ENCODE measurements at regions not wholly inside any gene's neighbourhood (a gene's known extent, or its start where the extent isn't known, plus 50 kb on each side); places are given as distances from the start of the nearest gene placed in this dataset.

DNA sequence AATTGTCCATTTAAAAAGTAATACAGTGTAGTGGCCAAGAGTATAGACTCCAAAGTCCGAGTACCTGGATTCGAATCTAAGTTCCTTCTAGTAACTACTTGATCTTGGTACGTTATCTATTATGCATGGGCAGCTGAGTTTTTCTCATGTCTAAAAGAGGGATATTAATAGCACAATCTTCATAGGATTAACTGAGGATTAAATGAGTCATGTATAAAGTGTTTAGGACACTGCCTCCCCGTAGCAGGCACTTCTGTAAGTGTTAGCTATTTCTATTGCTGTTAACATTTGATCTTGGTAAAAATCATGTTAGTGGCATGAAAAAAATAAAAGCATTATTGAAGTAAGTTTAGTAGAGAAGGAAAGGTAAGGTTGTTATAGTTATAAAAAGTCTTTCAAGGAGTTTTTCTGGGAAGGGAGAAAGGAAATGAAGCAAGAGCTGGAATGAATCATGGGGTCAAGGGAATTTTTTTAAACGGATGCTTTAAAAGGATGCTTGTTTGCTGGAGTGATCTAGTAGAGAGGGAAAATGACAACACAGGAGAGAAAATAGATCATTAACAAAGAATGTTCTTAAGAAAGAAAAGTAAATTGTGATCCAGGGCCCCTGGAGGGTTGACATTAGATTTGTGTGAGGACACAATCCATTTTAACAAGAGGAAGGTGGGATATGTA is 502.2 kb upstream of the USP15 start:
- no peak for DNase-seq (ENCODE audit: low read depth, low spot score)

GRCh38 chr12:61758661-61759060 is 501.5 kb upstream of the USP15 start:
- DNase-seq (ENCODE audit: low read depth, low spot score): no peak

DNA sequence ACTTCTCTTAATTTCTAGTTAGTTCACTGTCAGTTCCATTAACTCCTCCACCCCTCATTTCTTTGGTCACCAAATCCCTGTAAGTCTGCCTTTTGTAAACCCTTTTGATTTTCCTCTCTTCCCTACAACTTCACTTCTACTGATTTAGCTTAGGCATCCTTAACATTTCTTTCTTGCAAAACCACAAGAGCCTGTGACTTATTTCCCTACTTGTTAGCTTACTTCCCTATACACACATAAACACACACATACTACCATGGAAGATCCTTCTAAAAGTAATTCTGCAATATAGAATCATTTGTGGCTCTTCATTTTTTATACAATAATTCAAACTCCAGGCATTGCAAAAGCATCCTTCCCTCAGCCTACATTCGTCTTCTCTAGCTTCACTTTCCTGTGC is 494.3 kb upstream of the USP15 start:
- no peak for DNase-seq (ENCODE audit: low read depth, low spot score)

- DNase-seq (ENCODE audit: low read depth, low spot score): no peak
Observed at GRCh38 chr12:61780435-61780834, 479.8 kb upstream of the USP15 start.

- DNase-seq (ENCODE audit: low read depth, low spot score): no peak
Observed at GRCh38 chr12:61781021-61781581, 479.1 kb upstream of the USP15 start.

DNA sequence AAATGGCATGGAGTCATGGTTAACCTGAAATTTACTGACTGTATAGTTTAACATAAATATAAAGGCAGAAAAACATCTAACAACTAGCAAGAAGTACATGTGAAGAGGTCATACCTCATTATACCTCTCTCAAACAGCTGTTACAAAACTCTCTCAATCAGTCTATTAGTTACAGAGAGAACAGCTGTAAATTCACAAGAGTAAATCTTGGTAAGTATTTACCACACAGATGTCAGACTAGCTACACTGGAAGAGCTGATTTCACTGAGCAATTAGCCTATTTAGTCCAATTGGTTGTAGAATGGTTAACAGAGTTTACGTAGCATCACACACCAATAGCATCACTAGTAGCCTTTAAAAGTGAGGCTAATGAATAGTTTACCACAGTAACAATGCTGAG is 463.4 kb upstream of the USP15 start:
- no peak for DNase-seq (ENCODE audit: low read depth, low spot score)

DNA sequence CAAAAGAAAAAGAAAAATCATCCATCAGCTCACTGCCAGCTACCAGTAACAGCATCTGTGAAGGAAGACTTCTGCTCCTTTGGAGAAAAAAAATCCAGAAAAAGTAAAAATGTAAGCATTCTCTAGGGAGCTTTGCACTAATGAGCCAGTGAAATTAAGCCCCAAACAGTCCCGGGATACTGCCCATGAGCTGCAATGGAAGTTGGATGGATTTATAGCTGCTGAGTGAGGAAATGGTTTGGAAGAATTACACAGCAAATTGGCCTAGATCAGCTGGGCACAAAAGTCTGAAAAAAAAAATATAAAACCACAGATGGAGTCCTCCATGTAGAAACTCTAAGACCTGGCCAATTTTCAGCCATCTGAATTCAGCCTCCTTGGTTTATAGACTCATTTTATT is 462.9 kb upstream of the USP15 start:
- DNase-seq (ENCODE audit: low read depth, low spot score): no peak

DNA sequence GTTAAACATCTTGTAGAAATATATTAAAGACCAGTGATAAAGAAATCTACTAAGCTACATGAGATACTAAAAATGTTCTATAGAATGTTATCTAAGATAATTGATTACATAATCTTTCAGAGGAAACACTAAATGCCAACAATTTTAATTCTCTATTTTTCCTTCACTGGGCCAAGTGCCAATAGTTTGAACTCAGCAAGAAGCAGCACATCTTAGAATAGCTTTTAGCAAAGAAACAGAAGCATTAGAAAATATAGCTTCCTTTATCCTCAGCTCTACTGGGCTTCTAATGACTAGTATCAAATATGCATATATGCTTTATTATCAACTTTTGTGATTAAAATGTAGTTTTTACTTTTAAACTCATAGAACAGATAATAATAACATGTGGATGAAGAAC is 461.4 kb upstream of the USP15 start:
- DNase-seq (ENCODE audit: low read depth, low spot score): no peak

GRCh38 chr12:61804301-61804700 is 455.9 kb upstream of the USP15 start:
- no peak for DNase-seq (ENCODE audit: low read depth, low spot score)

GRCh38 chr12:61808856-61809255 is 451.3 kb upstream of the USP15 start:
- DNase-seq (ENCODE audit: low read depth, low spot score): no peak

DNA sequence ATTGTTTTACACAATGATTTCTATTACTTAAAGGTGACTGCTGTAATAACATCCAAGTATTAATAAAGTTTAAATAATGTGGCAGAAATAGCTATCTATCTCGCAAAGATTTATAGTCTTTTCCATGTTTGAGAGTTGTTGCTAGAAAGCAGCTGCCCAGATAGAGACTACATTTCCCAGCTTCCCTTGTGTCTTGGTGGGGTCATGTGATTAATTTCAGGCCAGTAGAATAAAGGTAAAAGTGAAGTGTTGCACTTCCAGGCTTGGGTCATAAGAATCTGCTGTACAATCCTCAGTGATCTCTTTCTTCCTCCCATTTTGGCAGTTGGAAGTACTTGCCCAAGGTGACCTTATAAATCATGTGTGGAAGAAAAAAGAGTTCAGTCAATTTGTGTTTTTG is 449.7 kb upstream of the USP15 start:
- no peak for DNase-seq (ENCODE audit: low read depth, low spot score)

GRCh38 chr12:61821381-61821780 is 438.8 kb upstream of the USP15 start:
- DNase-seq (ENCODE audit: low read depth, low spot score): no peak

DNA sequence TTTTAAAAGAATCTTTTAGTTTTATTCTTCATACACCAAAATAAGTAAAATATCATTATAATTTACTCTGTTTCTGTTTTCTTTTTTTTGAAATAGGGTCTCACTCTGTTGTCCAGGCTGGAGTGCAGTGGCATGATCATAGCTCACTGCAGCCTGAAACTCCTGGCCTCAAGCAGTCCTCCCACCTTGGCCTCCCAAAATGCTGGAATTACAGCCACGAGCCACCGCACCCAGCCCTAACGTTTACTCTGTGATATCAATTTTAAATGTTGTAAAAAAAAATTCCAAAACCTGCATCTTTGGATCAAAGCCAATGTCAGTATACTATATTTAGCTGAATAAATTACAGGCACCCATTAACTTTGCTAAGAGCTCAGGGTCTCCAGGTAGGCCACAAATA is 437.1 kb upstream of the USP15 start:
- DNase-seq (ENCODE audit: low read depth, low spot score): no peak

DNA sequence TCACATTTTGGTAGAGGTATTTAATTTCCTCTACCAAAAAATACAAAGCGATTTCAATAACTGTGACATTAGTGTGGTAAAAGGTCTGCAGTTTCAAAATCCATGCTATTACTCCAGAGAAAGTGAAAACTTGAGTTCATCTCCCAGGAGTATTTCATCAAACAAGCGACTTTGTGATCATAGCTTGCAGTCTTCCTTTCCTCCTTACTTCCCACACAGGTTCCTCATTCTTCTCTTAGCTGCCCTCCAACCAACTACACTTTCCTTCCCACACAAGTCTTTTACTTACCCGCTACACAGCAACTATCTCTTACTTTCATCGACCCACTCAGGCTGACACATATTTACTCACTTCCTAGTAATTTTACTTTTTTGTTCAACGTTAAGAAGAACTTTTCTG is 413.4 kb upstream of the USP15 start:
- DNase-seq (ENCODE audit: low read depth, low spot score): no peak

DNA sequence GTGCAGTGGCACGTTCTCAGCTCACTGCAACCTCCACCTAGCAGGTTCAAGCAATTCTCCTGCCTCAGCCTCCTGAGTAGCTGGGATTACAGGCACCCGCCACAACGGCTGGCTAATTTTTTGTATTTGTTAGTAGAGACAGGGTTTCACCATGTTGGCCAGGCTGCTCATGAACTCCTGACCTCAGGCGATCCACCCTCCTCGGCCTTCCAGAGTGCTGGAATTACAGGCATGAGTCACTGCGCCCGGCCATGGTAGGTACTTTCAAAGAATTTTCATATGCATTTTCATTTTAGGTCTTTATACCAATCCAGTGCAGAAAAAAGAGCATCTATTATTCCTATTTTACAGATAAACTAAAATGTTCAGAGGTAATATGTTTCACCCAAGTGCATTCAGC is 411.3 kb upstream of the USP15 start:
- no peak for DNase-seq (ENCODE audit: low read depth, low spot score)

GRCh38 chr12:61853945-61854344 is 406.3 kb upstream of the USP15 start:
- DNase-seq (ENCODE audit: low read depth, low spot score): no peak

DNA sequence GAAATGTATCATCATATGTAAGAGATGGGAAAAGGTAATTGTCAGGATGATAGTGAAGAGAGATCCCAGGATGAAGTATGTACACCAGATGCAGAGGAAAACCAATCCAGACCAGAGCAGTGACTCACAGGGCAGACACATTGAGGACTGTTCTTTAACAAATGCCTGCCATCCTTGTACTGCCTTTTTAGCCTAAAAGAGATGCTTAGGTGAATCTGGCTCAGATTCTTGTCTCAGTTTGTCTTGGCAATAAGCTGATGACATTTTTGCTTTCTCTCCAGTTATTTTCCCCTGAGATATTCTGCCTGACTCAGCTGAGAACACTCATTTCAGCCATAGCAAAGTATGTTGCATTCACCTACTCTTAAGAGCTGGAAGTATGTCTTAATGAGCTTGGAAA is 405.3 kb upstream of the USP15 start:
- no peak for DNase-seq (ENCODE audit: low read depth, low spot score)

DNA sequence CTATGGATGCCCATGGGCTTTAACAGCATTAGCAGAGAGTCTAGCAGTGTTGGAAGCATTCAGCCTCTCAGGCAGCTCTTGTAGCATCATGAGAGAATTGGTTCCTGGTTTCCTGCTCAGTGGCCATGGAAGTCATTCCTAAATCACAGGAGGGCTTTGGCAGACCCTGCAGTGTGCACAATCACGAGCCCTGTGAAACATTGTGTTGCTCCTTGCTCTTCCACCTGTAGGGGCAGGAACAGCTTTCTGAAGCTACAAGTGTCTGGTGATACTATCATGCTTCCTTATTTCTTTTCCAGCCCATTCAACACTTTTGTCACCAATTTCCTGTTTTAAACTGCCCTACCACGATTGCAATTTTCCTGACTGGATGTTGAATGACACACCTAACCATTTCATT is 402.2 kb upstream of the USP15 start:
- no peak for DNase-seq (ENCODE audit: low read depth, low spot score)

DNA sequence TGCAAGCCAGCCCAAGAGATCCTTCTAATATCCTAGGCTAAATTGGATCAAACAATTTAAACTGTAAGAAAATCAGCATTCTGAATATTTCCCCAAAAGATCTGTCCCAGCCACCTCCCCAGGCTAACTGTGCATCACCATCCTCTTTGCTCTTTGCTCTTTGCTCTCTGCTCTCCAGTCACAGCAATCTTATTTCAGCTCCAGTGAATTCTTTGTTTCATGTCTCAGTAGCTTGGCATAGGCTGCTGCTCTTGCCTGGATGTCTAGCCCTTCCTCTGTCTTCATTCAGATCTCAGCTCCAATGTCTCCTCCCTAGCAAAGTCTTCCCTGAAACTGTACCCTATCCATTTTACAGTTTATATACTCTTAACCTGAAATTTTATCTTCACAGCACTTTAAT is 399.8 kb upstream of the USP15 start:
- no peak for DNase-seq (ENCODE audit: low read depth, low spot score)

DNA sequence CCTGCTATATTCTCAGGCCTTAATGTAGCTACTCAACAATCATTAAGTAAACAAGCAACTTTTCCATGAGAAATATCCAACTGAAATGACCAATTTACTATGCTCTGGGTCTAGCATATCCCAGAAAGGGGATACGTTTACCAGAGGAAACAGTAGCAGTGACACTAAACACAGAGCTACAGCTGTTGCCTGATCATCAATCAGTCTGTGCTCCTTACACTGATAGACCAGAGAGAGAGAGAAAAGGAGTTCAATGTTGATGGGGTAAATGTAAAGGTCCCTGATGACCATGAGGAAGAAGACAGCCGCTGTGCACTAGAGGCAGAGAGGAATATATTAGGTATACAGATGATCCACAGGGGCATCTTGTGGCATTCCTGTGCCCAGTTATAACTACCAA is 397.2 kb upstream of the USP15 start:
- no peak for DNase-seq (ENCODE audit: low read depth, low spot score)

- DNase-seq (ENCODE audit: low read depth, low spot score): no peak
Observed at GRCh38 chr12:61863811-61864210, 396.4 kb upstream of the USP15 start.

DNA sequence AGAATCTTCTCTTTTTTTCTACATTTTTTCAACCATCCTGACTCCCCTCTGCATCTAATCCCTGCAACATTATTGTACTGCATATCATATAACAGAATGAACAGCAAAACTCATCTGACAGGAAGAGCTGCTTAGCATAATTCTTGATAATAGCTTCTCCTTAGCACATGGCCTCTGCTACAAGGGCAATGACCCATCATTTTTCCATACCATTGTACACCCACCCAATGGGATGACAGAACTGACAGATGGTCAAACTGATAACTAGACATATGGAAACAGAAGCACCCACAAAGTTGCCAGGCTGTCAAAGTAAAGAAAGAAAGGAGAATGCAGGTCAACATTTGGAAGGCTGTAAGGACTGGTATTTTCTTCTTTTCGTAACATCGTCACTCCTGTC is 390.4 kb upstream of the USP15 start:
- DNase-seq (ENCODE audit: low read depth, low spot score): no peak

- no peak for DNase-seq (ENCODE audit: low read depth, low spot score)
Observed at GRCh38 chr12:61870658-61871484, 389.3 kb upstream of the USP15 start.
